ENCODE measurements at regions not wholly inside any gene's neighbourhood (a gene's known extent, or its start where the extent isn't known, plus 50 kb on each side); places are given as distances from the start of the nearest gene placed in this dataset.
A peak's percentile ranks its signal among the peaks of the same experiment; 100 is the strongest.

DNA sequence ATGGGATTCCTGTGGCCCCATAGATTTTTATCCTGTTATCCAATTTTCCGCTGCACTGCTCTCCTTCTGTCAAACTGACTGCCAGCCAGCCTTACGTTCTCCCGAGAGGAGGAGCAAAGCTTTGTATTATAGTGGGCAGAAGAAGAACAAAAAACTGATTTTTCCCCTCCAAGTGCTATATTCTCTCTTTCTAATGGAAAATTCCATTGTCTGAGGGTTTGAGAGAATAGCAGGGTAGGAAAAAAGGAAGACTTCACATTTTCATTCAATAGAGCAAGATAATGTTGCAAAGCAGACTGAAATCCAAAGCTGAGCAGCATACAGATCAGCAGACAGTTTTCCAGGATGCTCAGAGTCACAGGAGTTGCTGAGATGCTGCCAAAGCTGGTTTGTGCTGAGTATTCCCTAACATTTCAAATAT lies 238.0 kb downstream of the UBE2E3 start:
- Histone ChIP-seq H3K4me3 (ENCODE audit: low read length) (no peak overlapping the region), H3K36me3 (ENCODE audit: control insufficient read depth, insufficient read depth, low read length) (no peaks in the 10 kb centered on the region), H3K27ac (ENCODE audit: low read length) (no peak overlapping the region), H3K9me3 (replicated peaks; ENCODE audit: control insufficient read depth, low read depth, low read length) (no peaks in the 10 kb centered on the region), H3K4me1 (ENCODE audit: control insufficient read depth, insufficient read depth, low read length) (no peaks in the 10 kb centered on the region), H3K27me3 (ENCODE audit: control insufficient read depth, insufficient read depth, low read length) (no peaks in the 10 kb centered on the region)
- no CpG with 5 or more reads among the region's 3 CpGs for WGBS (ENCODE audit: insufficient coverage)
- no peak for DNase-seq

- Histone ChIP-seq H3K36me3 (ENCODE audit: control insufficient read depth, insufficient read depth, low read length) (no peaks in the 10 kb centered on the region), H3K9me3 (replicated peaks; ENCODE audit: control insufficient read depth, low read depth, low read length) (no peaks in the 10 kb centered on the region), H3K4me3 (ENCODE audit: low read length) (no peak overlapping the region), H3K27ac (ENCODE audit: low read length) (no peak overlapping the region), H3K4me1 (ENCODE audit: control insufficient read depth, insufficient read depth, low read length) (no peaks in the 10 kb centered on the region), H3K27me3 (ENCODE audit: control insufficient read depth, insufficient read depth, low read length) (no peaks in the 10 kb centered on the region)
- DNase-seq = peak; percentile 41
- WGBS (ENCODE audit: insufficient coverage) = no CpG with 5 or more reads among the region's 2 CpGs
Measured at GRCh38 chr2:181223234-181223633, 234.0 kb upstream of the ITGA4 start.

DNA sequence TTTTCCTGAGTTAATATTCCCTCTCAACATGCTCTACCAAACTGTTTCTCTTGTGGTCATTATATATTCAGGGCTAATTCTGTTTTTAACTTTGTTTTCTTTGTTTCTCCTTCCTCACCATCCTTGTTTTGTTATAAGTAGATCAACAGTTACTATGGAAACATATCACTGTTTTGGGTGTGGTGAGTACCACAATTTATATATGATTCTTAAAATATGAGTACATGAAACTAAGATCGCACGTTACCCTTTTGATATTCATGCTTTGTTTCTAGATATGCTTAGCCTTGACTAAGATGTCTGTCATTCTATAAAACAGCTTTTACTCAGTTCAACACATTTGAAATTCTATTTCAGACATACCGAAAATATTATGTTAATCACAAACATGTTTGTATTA lies 232.3 kb upstream of the ITGA4 start:
- H3K9me3 ChIP-seq (replicated peaks; ENCODE audit: control insufficient read depth, low read depth, low read length) = no peaks in the 10 kb centered on the region
- WGBS (ENCODE audit: insufficient coverage) = no CpG with 5 or more reads among the region's 3 CpGs
- H3K4me3 ChIP-seq (ENCODE audit: low read length) = no peak overlapping the region
- no peaks in the 10 kb centered on the region for H3K4me1 ChIP-seq (ENCODE audit: control insufficient read depth, insufficient read depth, low read length)
- H3K27ac ChIP-seq (ENCODE audit: low read length) = no peak overlapping the region
- no peak for DNase-seq
- H3K27me3 ChIP-seq (ENCODE audit: control insufficient read depth, insufficient read depth, low read length) = no peaks in the 10 kb centered on the region
- no peaks in the 10 kb centered on the region for H3K36me3 ChIP-seq (ENCODE audit: control insufficient read depth, insufficient read depth, low read length)

DNA sequence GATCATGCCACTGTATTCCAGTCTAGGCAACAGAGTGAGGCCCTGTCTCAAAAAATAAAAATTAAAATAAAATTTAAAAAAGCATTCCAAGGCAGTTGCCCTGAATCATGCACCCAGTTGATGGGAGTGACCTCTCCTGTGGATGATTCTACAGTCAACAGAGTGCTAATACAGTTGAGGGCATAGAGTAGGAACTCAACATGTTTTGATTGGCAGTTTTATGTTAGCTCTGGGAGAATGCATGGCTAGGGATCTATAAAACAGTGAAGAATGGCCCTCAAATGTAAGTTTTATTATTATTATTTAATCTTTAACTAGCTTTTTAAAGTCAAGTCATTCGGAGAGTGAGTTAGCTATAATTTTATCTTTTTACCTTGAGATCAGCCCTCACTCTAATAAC lies 228.5 kb upstream of the ITGA4 start:
- WGBS (ENCODE audit: insufficient coverage) = no CpG with 5 or more reads among the region's 1 CpG

DNA sequence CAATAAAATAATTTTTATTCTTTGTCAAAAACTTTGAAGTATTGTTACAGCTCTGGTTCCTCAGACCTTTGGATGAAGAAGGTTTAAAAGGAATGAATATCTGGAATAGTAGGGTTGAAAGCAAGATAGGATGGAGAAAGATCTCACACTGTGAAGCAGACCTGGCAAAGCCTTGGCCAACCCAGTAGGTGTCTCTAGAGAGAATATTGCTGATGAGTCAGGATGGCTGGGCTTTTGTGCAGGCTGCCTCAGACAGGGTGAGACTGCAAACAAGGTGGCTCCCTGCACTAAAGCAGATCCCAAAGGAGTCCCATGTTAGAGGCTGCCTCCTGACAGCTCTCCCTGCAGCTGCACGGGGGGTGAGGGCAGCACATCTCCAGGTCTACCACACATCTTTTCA lies 226.0 kb upstream of the ITGA4 start:
- H3K4me1 ChIP-seq (ENCODE audit: control insufficient read depth, insufficient read depth, low read length) = peaks cover 2% of the 10 kb centered on the region
- H3K27ac ChIP-seq (ENCODE audit: low read length) = no peak overlapping the region
- no peaks in the 10 kb centered on the region for H3K36me3 ChIP-seq (ENCODE audit: control insufficient read depth, insufficient read depth, low read length)
- no peaks in the 10 kb centered on the region for H3K27me3 ChIP-seq (ENCODE audit: control insufficient read depth, insufficient read depth, low read length)
- H3K9me3 ChIP-seq (replicated peaks; ENCODE audit: control insufficient read depth, low read depth, low read length) = no peaks in the 10 kb centered on the region
- WGBS (ENCODE audit: insufficient coverage) = no CpG with 5 or more reads among the region's 1 CpG
- H3K4me3 ChIP-seq (ENCODE audit: low read length) = no peak overlapping the region
- DNase-seq = no peak

More for the DNA sequence above, 228.5 kb upstream of the ITGA4 start:
- H3K4me3 ChIP-seq (ENCODE audit: low read length) = no peak overlapping the region
- H3K9me3 ChIP-seq (replicated peaks; ENCODE audit: control insufficient read depth, low read depth, low read length) = no peaks in the 10 kb centered on the region
- no peaks in the 10 kb centered on the region for H3K36me3 ChIP-seq (ENCODE audit: control insufficient read depth, insufficient read depth, low read length)
- no peaks in the 10 kb centered on the region for H3K27me3 ChIP-seq (ENCODE audit: control insufficient read depth, insufficient read depth, low read length)
- no peaks in the 10 kb centered on the region for H3K4me1 ChIP-seq (ENCODE audit: control insufficient read depth, insufficient read depth, low read length)
- no peak overlapping the region for H3K27ac ChIP-seq (ENCODE audit: low read length)
- DNase-seq = no peak

DNA sequence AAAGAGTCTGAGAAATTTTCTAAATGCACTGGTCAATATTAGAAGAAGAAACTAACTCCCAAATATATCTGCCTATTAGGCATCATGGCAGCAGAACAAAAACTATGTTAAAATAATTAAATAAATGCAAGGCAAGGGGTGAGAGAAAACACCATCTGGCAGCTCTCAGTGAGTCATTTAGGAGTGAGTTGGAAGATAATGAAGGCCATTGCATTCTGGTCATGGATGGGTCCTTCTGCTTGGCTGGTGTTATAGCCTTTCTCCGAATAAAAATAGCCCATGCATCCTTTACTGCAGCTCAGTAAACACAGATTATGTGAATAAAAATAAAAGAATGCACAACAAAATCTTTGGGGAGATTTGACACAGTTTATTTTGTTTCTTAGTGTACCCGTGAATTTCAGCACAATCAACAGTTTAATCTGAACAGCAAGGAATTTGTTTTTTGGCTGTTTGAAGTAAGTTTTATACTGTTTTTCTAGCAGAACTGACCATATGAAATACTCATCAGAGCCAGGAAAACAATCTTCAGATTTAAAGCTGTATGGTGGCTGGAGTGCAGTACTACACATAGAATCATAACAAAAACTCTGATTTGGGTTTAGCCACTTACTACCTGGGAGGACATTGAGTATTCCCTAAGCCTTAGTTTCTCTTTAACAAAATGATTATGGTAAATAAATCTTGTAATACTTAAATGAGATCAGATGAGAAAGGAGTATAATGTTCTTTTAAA lies 225.1 kb upstream of the ITGA4 start:
- Histone ChIP-seq H3K27ac (ENCODE audit: low read length) (no peak overlapping the region), H3K36me3 (ENCODE audit: control insufficient read depth, insufficient read depth, low read length) (no peaks in the 10 kb centered on the region), H3K27me3 (ENCODE audit: control insufficient read depth, insufficient read depth, low read length) (no peaks in the 10 kb centered on the region), H3K4me1 (ENCODE audit: control insufficient read depth, insufficient read depth, low read length) (peaks cover 2% of the 10 kb centered on the region), H3K4me3 (ENCODE audit: low read length) (no peak overlapping the region), H3K9me3 (replicated peaks; ENCODE audit: control insufficient read depth, low read depth, low read length) (no peaks in the 10 kb centered on the region)
- WGBS (ENCODE audit: insufficient coverage) = no CpG with 5 or more reads among the region's 2 CpGs
- peak; percentile 53 for DNase-seq

- no peaks in the 10 kb centered on the region for H3K27me3 ChIP-seq (ENCODE audit: control insufficient read depth, insufficient read depth, low read length)
- no peak for DNase-seq
- no peak overlapping the region for H3K4me3 ChIP-seq (ENCODE audit: low read length)
- no CpG with 5 or more reads among the region's 1 CpG for WGBS (ENCODE audit: insufficient coverage)
- H3K36me3 ChIP-seq (ENCODE audit: control insufficient read depth, insufficient read depth, low read length) = no peaks in the 10 kb centered on the region
- peaks cover 2% of the 10 kb centered on the region for H3K4me1 ChIP-seq (ENCODE audit: control insufficient read depth, insufficient read depth, low read length)
- H3K27ac ChIP-seq (ENCODE audit: low read length) = no peak overlapping the region
- no peaks in the 10 kb centered on the region for H3K9me3 ChIP-seq (replicated peaks; ENCODE audit: control insufficient read depth, low read depth, low read length)
Measured at GRCh38 chr2:181234487-181234891, 222.7 kb upstream of the ITGA4 start.

DNA sequence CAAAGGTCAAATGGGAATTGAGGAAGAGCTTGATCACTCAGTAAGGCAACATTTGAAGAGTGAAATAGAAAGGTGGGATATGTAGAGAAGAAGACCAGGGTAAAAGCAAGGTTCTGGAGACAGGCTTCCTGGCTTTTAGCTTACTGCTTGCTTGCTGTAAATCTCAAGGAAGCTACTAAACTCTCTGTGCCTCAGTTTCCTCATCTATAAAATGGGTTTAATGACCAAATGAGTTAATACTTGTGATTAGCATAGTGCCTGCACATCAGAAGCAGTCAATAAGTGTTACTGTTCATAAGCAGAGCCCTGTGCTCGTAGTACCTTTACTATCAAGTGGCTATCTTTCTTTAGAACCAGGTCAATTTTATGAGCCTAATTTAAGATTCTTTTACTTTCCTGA lies 222.2 kb upstream of the ITGA4 start:
- Histone ChIP-seq H3K36me3 (ENCODE audit: control insufficient read depth, insufficient read depth, low read length) (no peaks in the 10 kb centered on the region), H3K27me3 (ENCODE audit: control insufficient read depth, insufficient read depth, low read length) (no peaks in the 10 kb centered on the region), H3K4me3 (ENCODE audit: low read length) (no peak overlapping the region), H3K4me1 (ENCODE audit: control insufficient read depth, insufficient read depth, low read length) (peaks cover 2% of the 10 kb centered on the region), H3K27ac (ENCODE audit: low read length) (no peak overlapping the region), H3K9me3 (replicated peaks; ENCODE audit: control insufficient read depth, low read depth, low read length) (no peaks in the 10 kb centered on the region)
- WGBS (ENCODE audit: insufficient coverage) = no CpG with 5 or more reads among the region's 1 CpG
- DNase-seq = no peak

DNA sequence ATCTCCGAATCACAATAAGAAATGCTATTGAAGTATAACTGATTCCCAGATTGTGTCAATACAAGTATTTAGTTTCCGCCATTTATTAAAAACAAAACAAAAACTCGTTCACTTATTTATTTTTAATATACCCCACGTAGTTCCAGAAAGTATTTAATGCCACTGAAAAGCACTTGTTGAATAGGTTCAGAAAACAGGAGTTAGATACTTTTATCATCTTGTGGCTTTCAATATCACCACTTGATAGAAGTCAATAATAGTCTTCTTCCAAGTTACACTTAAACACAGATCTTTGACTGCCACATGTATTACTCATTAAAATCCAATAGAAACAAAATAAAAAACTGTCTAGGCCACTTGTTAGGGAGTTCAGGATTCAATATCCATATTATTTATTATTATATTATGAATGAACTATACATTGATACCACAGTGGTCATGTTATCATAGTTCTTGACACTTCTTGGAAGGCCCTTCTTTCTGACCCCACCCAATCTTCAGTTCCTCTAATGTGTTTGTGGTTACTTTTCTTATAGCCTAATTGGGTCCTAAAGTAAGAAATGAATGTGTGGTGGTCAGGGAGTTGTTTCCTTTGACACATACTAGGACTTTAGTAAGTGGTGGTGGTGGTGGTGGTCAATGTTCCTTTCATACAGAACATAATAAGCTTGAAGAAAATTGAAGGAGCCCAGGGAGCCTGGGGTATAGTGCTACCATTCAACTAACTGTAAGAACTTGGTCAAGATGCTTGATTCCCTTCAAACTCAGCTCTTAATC lies 221.3 kb upstream of the ITGA4 start:
- Histone ChIP-seq H3K36me3 (ENCODE audit: control insufficient read depth, insufficient read depth, low read length) (no peaks in the 10 kb centered on the region), H3K4me1 (ENCODE audit: control insufficient read depth, insufficient read depth, low read length) (peaks cover 2% of the 10 kb centered on the region), H3K27me3 (ENCODE audit: control insufficient read depth, insufficient read depth, low read length) (no peaks in the 10 kb centered on the region), H3K27ac (ENCODE audit: low read length) (no peak overlapping the region), H3K4me3 (ENCODE audit: low read length) (no peak overlapping the region), H3K9me3 (replicated peaks; ENCODE audit: control insufficient read depth, low read depth, low read length) (no peaks in the 10 kb centered on the region)
- WGBS (ENCODE audit: insufficient coverage) = no CpG with 5 or more reads among the region's 4 CpGs
- DNase-seq = no peak

- Histone ChIP-seq H3K27ac (ENCODE audit: low read length) (no peak overlapping the region), H3K4me3 (ENCODE audit: low read length) (no peak overlapping the region), H3K4me1 (ENCODE audit: control insufficient read depth, insufficient read depth, low read length) (peaks cover 2% of the 10 kb centered on the region), H3K9me3 (replicated peaks; ENCODE audit: control insufficient read depth, low read depth, low read length) (no peaks in the 10 kb centered on the region), H3K36me3 (ENCODE audit: control insufficient read depth, insufficient read depth, low read length) (no peaks in the 10 kb centered on the region), H3K27me3 (ENCODE audit: control insufficient read depth, insufficient read depth, low read length) (no peaks in the 10 kb centered on the region)
- 40% methylated on average over 1 of the region's 2 CpGs for WGBS (ENCODE audit: insufficient coverage)
- DNase-seq = no peak
Measured at GRCh38 chr2:181239201-181239799, 217.9 kb upstream of the ITGA4 start.
